SK-N-SH treated with all-trans-retinoic acid at 6 μM for 48 hours (cell line): ENCODE measurements at regions not wholly inside any gene's neighbourhood (a gene's known extent, or its start where the extent isn't known, plus 50 kb on each side); places are given as distances from the start of the nearest gene placed in this dataset.

Experiments used
- ATAC-seq: fragments of 200-7000 bp; cut with Tn5 transposase; 3 replicates; pipeline ENCODE4 v1.9.1; 2020; ENCODE audit warnings: mild to moderate bottlenecking, moderate library complexity
- ARNTL ChIP-seq: fragments of 450-650 bp; formaldehyde crosslinking; IDR thresholded peaks from 2 replicates; pipeline ENCODE4 v1.5.0; 2020; ENCODE audit warnings: low read depth, mild to moderate bottlenecking, moderate library complexity, borderline replicate concordance
- BACH2 ChIP-seq: fragments of 250-450 bp; sonication (Bioruptor Pico); IDR thresholded peaks from 2 replicates; pipeline ENCODE4 v1.9.0; 2021; ENCODE audit warnings: mild to moderate bottlenecking, borderline replicate concordance
- CSDC2 ChIP-seq: fragments of 250-450 bp; sonication (Bioruptor Pico); IDR thresholded peaks from 2 replicates; pipeline ENCODE4 v1.5.0; 2020; ENCODE audit warnings: mild to moderate bottlenecking, moderate library complexity
- ESRRG ChIP-seq: fragments of 250-450 bp; sonication (Bioruptor Pico); IDR thresholded peaks from 2 replicates; pipeline ENCODE4 v1.6.1; 2021; ENCODE audit warnings: mild to moderate bottlenecking
- ISL1 ChIP-seq: fragments of 250-450 bp; sonication (Bioruptor Pico); IDR thresholded peaks from 2 replicates; pipeline ENCODE4 v2.1.2; 2022; ENCODE audit warnings: mild to moderate bottlenecking, moderate library complexity
- OSR1 ChIP-seq: fragments of 250-450 bp; sonication (Bioruptor Pico); IDR thresholded peaks from 2 replicates; pipeline ENCODE4 v1.8.0; 2022; ENCODE audit warnings: moderate library complexity, mild to moderate bottlenecking, inconsistent platforms
- PPARA ChIP-seq: fragments of 250-450 bp; sonication (Bioruptor Pico); IDR thresholded peaks from 2 replicates; pipeline ENCODE4 v1.5.0; 2020; ENCODE audit warnings: mild to moderate bottlenecking, borderline replicate concordance
- RARB ChIP-seq: fragments of 250-450 bp; sonication (Bioruptor Pico); IDR thresholded peaks from 2 replicates; pipeline ENCODE4 v1.8.0; 2021; ENCODE audit warnings: mild to moderate bottlenecking, moderate library complexity
- SNAI2 ChIP-seq: fragments of 250-450 bp; sonication (Bioruptor Pico); IDR thresholded peaks from 2 replicates; pipeline ENCODE4 v1.5.0; 2020; ENCODE audit warnings: mild to moderate bottlenecking, moderate library complexity
- TCF4 ChIP-seq: fragments of 250-450 bp; sonication (Bioruptor Pico); IDR thresholded peaks from 2 replicates; pipeline ENCODE4 v1.8.0; 2021; ENCODE audit warnings: mild to moderate bottlenecking, moderate library complexity, borderline replicate concordance
- TOX ChIP-seq: fragments of 250-450 bp; sonication (Bioruptor Pico); IDR thresholded peaks from 2 replicates; pipeline ENCODE4 v1.8.0; 2021; ENCODE audit warnings: mild to moderate bottlenecking, moderate library complexity, borderline replicate concordance
- ZC3H10 ChIP-seq: fragments of 250-450 bp; sonication (Bioruptor Pico); IDR thresholded peaks from 2 replicates; pipeline ENCODE4 v1.5.1; 2021; ENCODE audit warnings: mild to moderate bottlenecking, moderate library complexity
- ZFP3 ChIP-seq: fragments of 250-450 bp; sonication (Bioruptor Pico); IDR thresholded peaks from 2 replicates; pipeline ENCODE4 v1.5.0; 2020; ENCODE audit warnings: mild to moderate bottlenecking, moderate library complexity
- ZFP30 ChIP-seq: fragments of 450-650 bp; formaldehyde crosslinking; IDR thresholded peaks from 2 replicates; pipeline ENCODE4 v1.5.0; 2022; ENCODE audit warnings: mild to moderate bottlenecking, moderate library complexity
- ZNF70 ChIP-seq: fragments of 450-650 bp; formaldehyde crosslinking; IDR thresholded peaks from 2 replicates; pipeline ENCODE4 v1.5.0; 2020; ENCODE audit warnings: mild to moderate bottlenecking, moderate library complexity
- ZNF8 ChIP-seq: fragments of 450-650 bp; formaldehyde crosslinking; IDR thresholded peaks from 2 replicates; pipeline ENCODE4 v1.5.0; 2020; ENCODE audit warnings: mild to moderate bottlenecking, moderate library complexity
- TF ChIP-seq, protein P1 (sequence below): fragments of 250-450 bp; sonication (Bioruptor Pico); IDR thresholded peaks from 2 replicates; pipeline ENCODE4 v1.8.0; 2021; ENCODE audit warnings: low read depth, mild to moderate bottlenecking, moderate library complexity, borderline replicate concordance
- TF ChIP-seq, protein P2 (sequence below): fragments of 250-450 bp; sonication (Bioruptor Pico); IDR thresholded peaks from 2 replicates; pipeline ENCODE4 v1.8.0; 2020; ENCODE audit warnings: mild to moderate bottlenecking, moderate library complexity, borderline replicate concordance
- TF ChIP-seq, protein P3 (sequence below): fragments of 250-450 bp; sonication (Bioruptor Pico); IDR thresholded peaks from 2 replicates; pipeline ENCODE4 v1.5.1; 2021; ENCODE audit warnings: mild to moderate bottlenecking, moderate library complexity
- TF ChIP-seq, protein P4 (sequence below): fragments of 250-450 bp; sonication (Bioruptor Pico); IDR thresholded peaks from 2 replicates; pipeline ENCODE4 v1.5.0; 2020; ENCODE audit warnings: mild to moderate bottlenecking, moderate library complexity
- TF ChIP-seq, protein P5 (sequence below): fragments of 250-450 bp; sonication (Bioruptor Pico); IDR thresholded peaks from 2 replicates; pipeline ENCODE4 v1.5.1; 2020; ENCODE audit warnings: low read depth, mild to moderate bottlenecking, moderate library complexity

DNA sequence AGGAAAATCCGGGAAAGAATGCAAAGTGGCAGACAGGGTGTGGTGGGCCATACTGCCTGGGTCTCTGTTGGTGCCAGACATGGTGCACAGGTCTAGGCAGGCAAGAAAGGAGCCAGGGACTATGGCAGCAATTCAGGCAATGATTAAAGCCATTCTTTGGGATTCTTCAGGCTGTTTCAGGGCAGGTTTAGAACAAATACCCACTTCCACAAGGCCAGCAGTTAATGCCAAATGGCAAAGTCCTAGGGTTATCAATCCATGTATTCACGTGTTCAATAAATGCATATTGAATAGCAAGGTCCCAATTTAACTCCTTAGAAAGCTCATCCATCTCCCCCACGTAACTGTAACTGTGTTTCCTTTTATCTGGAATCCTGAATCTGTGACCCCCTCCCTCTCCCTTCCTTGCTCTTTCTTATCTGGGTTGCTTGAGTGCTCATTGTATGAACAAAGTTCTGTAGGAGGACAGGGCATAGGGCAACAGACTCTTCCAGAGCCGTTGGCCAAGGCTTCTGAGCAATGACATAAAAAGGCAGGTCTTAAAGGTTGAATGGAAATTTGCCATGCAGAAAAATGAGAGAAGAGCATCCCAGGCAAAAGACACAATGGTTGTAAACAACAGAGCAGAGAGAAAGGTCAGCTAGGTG lies 146.8 kb upstream of the KLHL29 start (continued):
- no peak for TF ChIP-seq ZNF8
- TF ChIP-seq ESRRG (CRISPR knock-in tag): no peak
- no peak for TF ChIP-seq BACH2 (CRISPR knock-in tag)
- TF ChIP-seq PPARA (CRISPR knock-in tag): no peak
- TF ChIP-seq ISL1 (CRISPR knock-in tag): no peak
- TF ChIP-seq CSDC2 (CRISPR knock-in tag): no peak
- TF ChIP-seq, protein P1, sequence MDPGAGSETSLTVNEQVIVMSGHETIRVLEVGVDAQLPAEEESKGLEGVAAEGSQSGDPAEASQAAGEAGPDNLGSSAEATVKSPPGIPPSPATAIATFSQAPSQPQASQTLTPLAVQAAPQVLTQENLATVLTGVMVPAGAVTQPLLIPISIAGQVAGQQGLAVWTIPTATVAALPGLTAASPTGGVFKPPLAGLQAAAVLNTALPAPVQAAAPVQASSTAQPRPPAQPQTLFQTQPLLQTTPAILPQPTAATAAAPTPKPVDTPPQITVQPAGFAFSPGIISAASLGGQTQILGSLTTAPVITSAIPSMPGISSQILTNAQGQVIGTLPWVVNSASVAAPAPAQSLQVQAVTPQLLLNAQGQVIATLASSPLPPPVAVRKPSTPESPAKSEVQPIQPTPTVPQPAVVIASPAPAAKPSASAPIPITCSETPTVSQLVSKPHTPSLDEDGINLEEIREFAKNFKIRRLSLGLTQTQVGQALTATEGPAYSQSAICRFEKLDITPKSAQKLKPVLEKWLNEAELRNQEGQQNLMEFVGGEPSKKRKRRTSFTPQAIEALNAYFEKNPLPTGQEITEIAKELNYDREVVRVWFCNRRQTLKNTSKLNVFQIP: no peak
- no peak for TF ChIP-seq RARB
- TF ChIP-seq, all 23 proteins: peak for 0

DNA sequence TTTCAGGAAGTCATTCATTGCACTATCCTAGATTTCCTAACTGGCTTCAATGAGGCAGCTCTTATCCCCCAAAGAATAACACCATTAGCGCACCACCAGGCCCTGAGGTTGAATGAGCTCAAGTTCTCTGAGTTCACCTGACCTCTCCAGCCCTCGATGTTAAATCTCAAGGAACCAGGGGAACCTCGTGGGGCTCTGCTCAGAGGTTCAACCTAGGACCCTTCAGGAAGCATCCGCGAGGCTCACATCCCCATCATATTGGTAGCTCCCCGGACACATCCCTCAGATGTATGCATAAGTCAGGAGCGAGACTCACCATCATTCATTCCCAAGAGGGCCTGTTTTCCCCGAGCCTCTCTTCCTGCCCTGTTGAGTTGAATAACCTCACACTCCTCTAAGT lies 145.6 kb upstream of the KLHL29 start:
- no peak for ATAC-seq

DNA sequence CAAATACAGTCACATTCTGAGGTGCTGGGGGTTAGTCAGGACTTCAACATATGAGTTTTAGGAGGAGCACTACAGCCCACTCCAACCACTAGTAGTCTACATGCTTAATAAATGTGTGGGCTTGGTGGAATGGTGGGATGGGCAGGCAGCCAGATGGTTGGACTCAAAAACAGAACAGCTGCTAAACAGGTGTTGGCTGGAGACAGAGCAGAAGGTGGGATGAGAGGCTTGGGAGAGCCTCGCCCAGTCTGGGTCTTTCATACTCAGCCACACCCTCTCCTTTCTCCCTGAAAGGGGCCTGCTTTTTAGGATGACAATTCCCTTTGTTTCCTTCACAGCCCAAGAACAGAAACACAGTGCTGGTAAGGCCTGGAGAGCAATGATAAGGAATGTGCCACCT lies 143.9 kb upstream of the KLHL29 start:
- no peak for ATAC-seq

More for the DNA sequence above, 145.6 kb upstream of the KLHL29 start:
- TF ChIP-seq ZNF8 (no peak), TCF4 (CRISPR knock-in tag) (no peak), ESRRG (CRISPR knock-in tag) (no peak), CSDC2 (CRISPR knock-in tag) (no peak)

More for the DNA sequence above, 143.9 kb upstream of the KLHL29 start:
- no peak for TF ChIP-seq ZNF70
- no peak for TF ChIP-seq SNAI2 (CRISPR knock-in tag)
- no peak for TF ChIP-seq BACH2 (CRISPR knock-in tag)
- TF ChIP-seq, protein P2, sequence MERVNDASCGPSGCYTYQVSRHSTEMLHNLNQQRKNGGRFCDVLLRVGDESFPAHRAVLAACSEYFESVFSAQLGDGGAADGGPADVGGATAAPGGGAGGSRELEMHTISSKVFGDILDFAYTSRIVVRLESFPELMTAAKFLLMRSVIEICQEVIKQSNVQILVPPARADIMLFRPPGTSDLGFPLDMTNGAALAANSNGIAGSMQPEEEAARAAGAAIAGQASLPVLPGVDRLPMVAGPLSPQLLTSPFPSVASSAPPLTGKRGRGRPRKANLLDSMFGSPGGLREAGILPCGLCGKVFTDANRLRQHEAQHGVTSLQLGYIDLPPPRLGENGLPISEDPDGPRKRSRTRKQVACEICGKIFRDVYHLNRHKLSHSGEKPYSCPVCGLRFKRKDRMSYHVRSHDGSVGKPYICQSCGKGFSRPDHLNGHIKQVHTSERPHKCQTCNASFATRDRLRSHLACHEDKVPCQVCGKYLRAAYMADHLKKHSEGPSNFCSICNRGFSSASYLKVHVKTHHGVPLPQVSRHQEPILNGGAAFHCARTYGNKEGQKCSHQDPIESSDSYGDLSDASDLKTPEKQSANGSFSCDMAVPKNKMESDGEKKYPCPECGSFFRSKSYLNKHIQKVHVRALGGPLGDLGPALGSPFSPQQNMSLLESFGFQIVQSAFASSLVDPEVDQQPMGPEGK (CRISPR knock-in tag): no peak
- TF ChIP-seq ESRRG (CRISPR knock-in tag): no peak
- no peak for TF ChIP-seq ZFP3 (CRISPR knock-in tag)
- TF ChIP-seq TCF4 (CRISPR knock-in tag): no peak
- TF ChIP-seq TOX (CRISPR knock-in tag): no peak
- TF ChIP-seq, protein P1: no peak
- TF ChIP-seq PPARA (CRISPR knock-in tag): no peak
- TF ChIP-seq ISL1 (CRISPR knock-in tag): no peak
- no peak for TF ChIP-seq OSR1
- TF ChIP-seq, protein P3, sequence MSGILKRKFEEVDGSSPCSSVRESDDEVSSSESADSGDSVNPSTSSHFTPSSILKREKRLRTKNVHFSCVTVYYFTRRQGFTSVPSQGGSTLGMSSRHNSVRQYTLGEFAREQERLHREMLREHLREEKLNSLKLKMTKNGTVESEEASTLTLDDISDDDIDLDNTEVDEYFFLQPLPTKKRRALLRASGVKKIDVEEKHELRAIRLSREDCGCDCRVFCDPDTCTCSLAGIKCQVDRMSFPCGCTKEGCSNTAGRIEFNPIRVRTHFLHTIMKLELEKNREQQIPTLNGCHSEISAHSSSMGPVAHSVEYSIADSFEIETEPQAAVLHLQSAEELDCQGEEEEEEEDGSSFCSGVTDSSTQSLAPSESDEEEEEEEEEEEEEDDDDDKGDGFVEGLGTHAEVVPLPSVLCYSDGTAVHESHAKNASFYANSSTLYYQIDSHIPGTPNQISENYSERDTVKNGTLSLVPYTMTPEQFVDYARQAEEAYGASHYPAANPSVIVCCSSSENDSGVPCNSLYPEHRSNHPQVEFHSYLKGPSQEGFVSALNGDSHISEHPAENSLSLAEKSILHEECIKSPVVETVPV: no peak
- TF ChIP-seq ARNTL: no peak
- TF ChIP-seq, protein P4, sequence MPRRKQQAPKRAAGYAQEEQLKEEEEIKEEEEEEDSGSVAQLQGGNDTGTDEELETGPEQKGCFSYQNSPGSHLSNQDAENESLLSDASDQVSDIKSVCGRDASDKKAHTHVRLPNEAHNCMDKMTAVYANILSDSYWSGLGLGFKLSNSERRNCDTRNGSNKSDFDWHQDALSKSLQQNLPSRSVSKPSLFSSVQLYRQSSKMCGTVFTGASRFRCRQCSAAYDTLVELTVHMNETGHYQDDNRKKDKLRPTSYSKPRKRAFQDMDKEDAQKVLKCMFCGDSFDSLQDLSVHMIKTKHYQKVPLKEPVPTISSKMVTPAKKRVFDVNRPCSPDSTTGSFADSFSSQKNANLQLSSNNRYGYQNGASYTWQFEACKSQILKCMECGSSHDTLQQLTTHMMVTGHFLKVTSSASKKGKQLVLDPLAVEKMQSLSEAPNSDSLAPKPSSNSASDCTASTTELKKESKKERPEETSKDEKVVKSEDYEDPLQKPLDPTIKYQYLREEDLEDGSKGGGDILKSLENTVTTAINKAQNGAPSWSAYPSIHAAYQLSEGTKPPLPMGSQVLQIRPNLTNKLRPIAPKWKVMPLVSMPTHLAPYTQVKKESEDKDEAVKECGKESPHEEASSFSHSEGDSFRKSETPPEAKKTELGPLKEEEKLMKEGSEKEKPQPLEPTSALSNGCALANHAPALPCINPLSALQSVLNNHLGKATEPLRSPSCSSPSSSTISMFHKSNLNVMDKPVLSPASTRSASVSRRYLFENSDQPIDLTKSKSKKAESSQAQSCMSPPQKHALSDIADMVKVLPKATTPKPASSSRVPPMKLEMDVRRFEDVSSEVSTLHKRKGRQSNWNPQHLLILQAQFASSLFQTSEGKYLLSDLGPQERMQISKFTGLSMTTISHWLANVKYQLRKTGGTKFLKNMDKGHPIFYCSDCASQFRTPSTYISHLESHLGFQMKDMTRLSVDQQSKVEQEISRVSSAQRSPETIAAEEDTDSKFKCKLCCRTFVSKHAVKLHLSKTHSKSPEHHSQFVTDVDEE (CRISPR knock-in tag): no peak
- TF ChIP-seq CSDC2 (CRISPR knock-in tag): no peak
- TF ChIP-seq ZC3H10 (CRISPR knock-in tag): no peak
- no peak for TF ChIP-seq ZNF8
- TF ChIP-seq, protein P5, sequence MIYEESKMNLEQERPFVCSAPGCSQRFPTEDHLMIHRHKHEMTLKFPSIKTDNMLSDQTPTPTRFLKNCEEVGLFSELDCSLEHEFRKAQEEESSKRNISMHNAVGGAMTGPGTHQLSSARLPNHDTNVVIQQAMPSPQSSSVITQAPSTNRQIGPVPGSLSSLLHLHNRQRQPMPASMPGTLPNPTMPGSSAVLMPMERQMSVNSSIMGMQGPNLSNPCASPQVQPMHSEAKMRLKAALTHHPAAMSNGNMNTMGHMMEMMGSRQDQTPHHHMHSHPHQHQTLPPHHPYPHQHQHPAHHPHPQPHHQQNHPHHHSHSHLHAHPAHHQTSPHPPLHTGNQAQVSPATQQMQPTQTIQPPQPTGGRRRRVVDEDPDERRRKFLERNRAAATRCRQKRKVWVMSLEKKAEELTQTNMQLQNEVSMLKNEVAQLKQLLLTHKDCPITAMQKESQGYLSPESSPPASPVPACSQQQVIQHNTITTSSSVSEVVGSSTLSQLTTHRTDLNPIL (CRISPR knock-in tag): no peak
- TF ChIP-seq ZFP30 (CRISPR knock-in tag): no peak
